MCF 10A (cell line): ENCODE measurements at regions not wholly inside any gene's neighbourhood (a gene's known extent, or its start where the extent isn't known, plus 50 kb on each side); places are given as distances from the start of the nearest gene placed in this dataset.

Experiments
- BruUV-seq: library from RNA; stranded (reverse); fragments of 400-500 nt; replicated peaks from 2 replicates; lab custom pipeline; 2021; lab: Mats Ljungman, UMichigan
- CTCF ChIA-PET: fragments of 300-600 bp; sonication (Branson Sonifier 250); formaldehyde crosslinking; extraction: SDS; loops from one replicate; lab custom pipeline; 2021; ENCODE audit warnings: antibody characterized with exemption, inconsistent platforms; lab: Yijun Ruan, JAX
- POLR2A ChIA-PET: fragments of 300-600, 350-650 bp; sonication (Branson Sonifier 250); formaldehyde crosslinking; extraction: SDS; loops from one replicate; lab custom pipeline; 2020; ENCODE audit warnings: antibody characterized with exemption, inconsistent platforms; lab: Yijun Ruan, JAX
- DNase-seq: peaks from one replicate; pipeline ENCODE4 v3.0.0-alpha.2; 2018; ENCODE audit not compliant: unreplicated experiment
- H3K27ac Mint-ChIP-seq: one replicate; pipeline ENCODE4 v1.8.0; 2022; ENCODE audit warnings: mild to moderate bottlenecking, low read depth, mixed read lengths; ENCODE audit not compliant: unreplicated experiment
- H3K27me3 Mint-ChIP-seq: one replicate; pipeline ENCODE4 v1.8.0; 2022; ENCODE audit warnings: mixed read lengths; ENCODE audit not compliant: insufficient read depth, unreplicated experiment
- H3K36me3 Mint-ChIP-seq: one replicate; pipeline ENCODE4 v1.8.0; 2022; ENCODE audit warnings: mild to moderate bottlenecking, moderate library complexity, mixed read lengths; ENCODE audit not compliant: insufficient read depth, unreplicated experiment
- H3K4me1 Mint-ChIP-seq: one replicate; pipeline ENCODE4 v1.8.0; 2022; ENCODE audit warnings: mixed read lengths; ENCODE audit not compliant: insufficient read depth, unreplicated experiment
- H3K4me3 Mint-ChIP-seq: one replicate; pipeline ENCODE4 v1.8.0; 2022; ENCODE audit warnings: mild to moderate bottlenecking, moderate library complexity, mixed read lengths; ENCODE audit not compliant: unreplicated experiment
- H3K9me3 Mint-ChIP-seq: one replicate; pipeline ENCODE4 v1.8.0; 2022; ENCODE audit warnings: mixed read lengths; ENCODE audit not compliant: unreplicated experiment
- CTCF ChIP-seq: fragments of 200-600 bp; IDR thresholded peaks from one replicate; pipeline ENCODE4 v1.8.0; 2022; ENCODE audit warnings: antibody characterized with exemption, mild to moderate bottlenecking; ENCODE audit not compliant: unreplicated experiment
- intact Hi-C: fragments of 100-400 bp; cut with micrococcal nuclease; formaldehyde crosslinking; loops from 2 replicates; pipeline ENCODE4 v1.14.1; 2022

GRCh38 chr3:117518364-117518763 is 808.8 kb downstream of the TUSC7 start:
- Mint-ChIP-seq H3K36me3 (no peaks in the 10 kb centered on the region), H3K4me1 (no peaks in the 10 kb centered on the region), H3K9me3 (no peaks in the 10 kb centered on the region), H3K27ac (no peak overlapping the region), H3K27me3 (peaks cover 60% of the 10 kb centered on the region), H3K4me3 (no peak overlapping the region)
- POLR2A ChIA-PET, result interaction anchor here (1.1 kb wide), 1 partner anchor 11 kb away, joined by 3 read pairs; no protein-coding TSS in a partner anchor
- no TSS peak for BruUV-seq
- no peak for DNase-seq
- no peak for TF ChIP-seq CTCF
- intact Hi-C loops, result no loop called here
- CTCF ChIA-PET, result no interaction called here

GRCh38 chr3:117519776-117520175 is 810.2 kb downstream of the TUSC7 start:
- Mint-ChIP-seq H3K4me1 (peaks cover 4% of the 10 kb centered on the region), H3K27me3 (peaks cover 51% of the 10 kb centered on the region), H3K4me3 (no peak overlapping the region), H3K9me3 (no peaks in the 10 kb centered on the region), H3K27ac (no peak overlapping the region), H3K36me3 (no peaks in the 10 kb centered on the region)
- POLR2A ChIA-PET, result interaction anchor here (0.6 kb wide), 1 partner anchor 601 kb away, joined by 3 read pairs; no protein-coding TSS in a partner anchor
- no peak for DNase-seq
- CTCF ChIA-PET, result no interaction called here
- intact Hi-C loops, result no loop called here
- BruUV-seq, result no TSS peak
- no peak for TF ChIP-seq CTCF

- no peaks in the 10 kb centered on the region for H3K36me3 Mint-ChIP-seq
- intact Hi-C loops, result no loop called here
- H3K27ac Mint-ChIP-seq, result no peak overlapping the region
- H3K9me3 Mint-ChIP-seq, result no peaks in the 10 kb centered on the region
- ChIA-PET POLR2A (no interaction called here), CTCF (no interaction called here)
- H3K4me3 Mint-ChIP-seq, result no peak overlapping the region
- no peak for TF ChIP-seq CTCF
- H3K4me1 Mint-ChIP-seq, result peaks cover 11% of the 10 kb centered on the region
- DNase-seq, result no peak
- peaks cover 47% of the 10 kb centered on the region for H3K27me3 Mint-ChIP-seq
- no TSS peak for BruUV-seq
These were observed 811.0 kb downstream of the TUSC7 start for GRCh38 chr3:117520582-117520981.

- peaks cover 17% of the 10 kb centered on the region for H3K4me1 Mint-ChIP-seq
- no peak for DNase-seq
- H3K27me3 Mint-ChIP-seq, result peaks cover 33% of the 10 kb centered on the region
- no peaks in the 10 kb centered on the region for H3K9me3 Mint-ChIP-seq
- H3K36me3 Mint-ChIP-seq, result no peaks in the 10 kb centered on the region
- ChIA-PET POLR2A (no interaction called here), CTCF (interaction anchor here (0.6 to 3.7 kb wide), 3 partner anchors 116 to 752 kb away, joined by 3 to 28 read pairs (median 15); no protein-coding TSS in a partner anchor)
- intact Hi-C loops, result no loop called here
- BruUV-seq, result no TSS peak
- TF ChIP-seq CTCF, result no peak
- H3K27ac Mint-ChIP-seq, result no peak overlapping the region
- no peak overlapping the region for H3K4me3 Mint-ChIP-seq
These were observed 813.8 kb downstream of the TUSC7 start for GRCh38 chr3:117523418-117523817.
